Nephron progenitor cell (in vitro differentiated cells): ENCODE measurements at regions not wholly inside any gene's neighbourhood (a gene's known extent, or its start where the extent isn't known, plus 50 kb on each side); places are given as distances from the start of the nearest gene placed in this dataset.

Experiments used
- DNase-seq: peaks from one replicate; pipeline ENCODE4 v3.0.0; 2021
- H3K27ac Mint-ChIP-seq: 2 replicates; pipeline ENCODE4 v1.8.0; 2021; ENCODE audit warnings: mild to moderate bottlenecking, moderate library complexity, mixed read lengths
- H3K27me3 Mint-ChIP-seq: 2 replicates; pipeline ENCODE4 v1.8.0; 2021; ENCODE audit warnings: mild to moderate bottlenecking, low read depth, mixed read lengths; ENCODE audit not compliant: poor library complexity
- H3K36me3 Mint-ChIP-seq: 2 replicates; pipeline ENCODE4 v1.8.0; 2021; ENCODE audit warnings: low read depth, mixed read lengths
- H3K4me1 Mint-ChIP-seq: 2 replicates; pipeline ENCODE4 v1.8.0; 2021; ENCODE audit warnings: mixed read lengths
- H3K4me3 Mint-ChIP-seq: 2 replicates; pipeline ENCODE4 v1.8.0; 2021; ENCODE audit warnings: mild to moderate bottlenecking, moderate library complexity, mixed read lengths
- H3K9me3 Mint-ChIP-seq: 2 replicates; pipeline ENCODE4 v1.8.0; 2021; ENCODE audit warnings: mild to moderate bottlenecking, moderate library complexity, mixed read lengths
- CTCF ChIP-seq: fragments of 200-600 bp; sonication (generic); IDR thresholded peaks from 2 replicates; pipeline ENCODE4 v1.5.0; 2021; ENCODE audit warnings: antibody characterized with exemption

- TF ChIP-seq CTCF, result no peak
- Mint-ChIP-seq H3K27me3 (no peaks in the 10 kb centered on the region), H3K4me1 (no peaks in the 10 kb centered on the region), H3K36me3 (no peaks in the 10 kb centered on the region), H3K27ac (no peak overlapping the region), H3K4me3 (no peak overlapping the region), H3K9me3 (no peaks in the 10 kb centered on the region)
- no peak for DNase-seq
Measured at GRCh38 chr2:181231151-181231550, 226.0 kb upstream of the ITGA4 start.

- Mint-ChIP-seq H3K4me3 (no peak overlapping the region), H3K27me3 (no peaks in the 10 kb centered on the region), H3K27ac (no peak overlapping the region), H3K36me3 (no peaks in the 10 kb centered on the region), H3K4me1 (no peaks in the 10 kb centered on the region), H3K9me3 (no peaks in the 10 kb centered on the region)
- TF ChIP-seq CTCF, result no peak
- no peak for DNase-seq
Measured at GRCh38 chr2:181231886-181232621, 225.1 kb upstream of the ITGA4 start.

GRCh38 chr2:181234487-181234891 is 222.7 kb upstream of the ITGA4 start:
- no peak overlapping the region for H3K27ac Mint-ChIP-seq
- no peaks in the 10 kb centered on the region for H3K4me1 Mint-ChIP-seq
- no peak for TF ChIP-seq CTCF
- no peaks in the 10 kb centered on the region for H3K36me3 Mint-ChIP-seq
- H3K4me3 Mint-ChIP-seq, result no peak overlapping the region
- no peaks in the 10 kb centered on the region for H3K9me3 Mint-ChIP-seq
- no peak for DNase-seq
- H3K27me3 Mint-ChIP-seq, result no peaks in the 10 kb centered on the region

GRCh38 chr2:181235011-181235410 is 222.2 kb upstream of the ITGA4 start:
- no peak overlapping the region for H3K4me3 Mint-ChIP-seq
- TF ChIP-seq CTCF, result no peak
- no peak for DNase-seq
- no peak overlapping the region for H3K27ac Mint-ChIP-seq
- no peaks in the 10 kb centered on the region for H3K36me3 Mint-ChIP-seq
- H3K27me3 Mint-ChIP-seq, result no peaks in the 10 kb centered on the region
- no peaks in the 10 kb centered on the region for H3K9me3 Mint-ChIP-seq
- no peaks in the 10 kb centered on the region for H3K4me1 Mint-ChIP-seq

GRCh38 chr2:181235683-181236459 is 221.3 kb upstream of the ITGA4 start:
- Mint-ChIP-seq H3K36me3 (no peaks in the 10 kb centered on the region), H3K27me3 (no peaks in the 10 kb centered on the region), H3K4me3 (no peak overlapping the region), H3K9me3 (no peaks in the 10 kb centered on the region), H3K27ac (no peak overlapping the region), H3K4me1 (no peaks in the 10 kb centered on the region)
- no peak for DNase-seq
- TF ChIP-seq CTCF, result no peak
